D721Med (cell line): ENCODE measurements at regions not wholly inside any gene's neighbourhood (a gene's known extent, or its start where the extent isn't known, plus 50 kb on each side); places are given as distances from the start of the nearest gene placed in this dataset.

Experiments
- DNase-seq: peaks from one replicate; pipeline ENCODE4 v3.0.0; 2011; ENCODE audit warnings: low spot score; ENCODE audit not compliant: insufficient read length
- FAIRE-seq: peaks from 2 replicates; lab custom pipeline; 2011; peaks lifted over from hg19 to GRCh38; lab: Jason Lieb, UNC
- TF ChIP-seq, protein P1 (sequence below): IDR thresholded peaks from 2 replicates; pipeline ENCODE4 v1.5.1; 2012; ENCODE audit warnings: mild to moderate bottlenecking, control low read depth; ENCODE audit not compliant: insufficient read depth; ENCODE audit errors: missing control alignments

DNA sequence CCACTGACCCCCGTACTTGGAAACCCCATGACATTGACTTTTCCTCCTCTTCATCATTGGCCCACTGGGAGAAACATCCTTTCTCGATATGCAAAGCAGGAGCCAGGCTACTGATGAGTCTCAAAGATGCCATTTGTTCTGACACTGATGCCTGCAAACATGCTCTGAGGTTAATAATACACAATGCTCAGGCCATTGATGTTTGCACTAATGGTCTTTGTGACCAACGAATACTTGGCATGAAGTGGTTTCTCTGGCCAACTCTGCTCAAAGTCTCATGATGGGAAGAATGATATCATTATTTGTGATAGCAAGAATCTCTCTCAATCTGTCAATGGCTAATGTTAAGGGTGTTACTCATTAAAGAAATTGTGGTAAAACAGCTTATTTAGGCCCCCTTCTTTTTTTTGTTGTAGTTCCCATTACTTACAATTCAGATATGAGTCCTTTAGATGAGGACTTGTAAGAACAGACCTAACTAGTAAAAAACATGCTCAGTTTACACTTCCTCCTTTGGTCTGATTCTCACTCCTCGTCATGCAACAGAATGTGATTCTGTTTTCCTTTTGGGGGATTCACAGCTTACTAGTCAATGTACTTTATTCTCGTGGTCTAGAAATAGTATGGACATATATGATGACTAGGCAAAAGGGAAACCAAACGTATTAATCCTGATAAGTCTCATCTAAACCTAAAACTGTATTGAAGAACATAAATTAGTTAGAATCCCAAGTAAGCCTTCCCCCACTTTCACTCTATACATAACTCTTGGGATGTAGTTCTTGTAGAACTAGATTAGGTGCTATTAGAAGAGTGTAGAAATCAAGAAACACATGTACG lies 488.8 kb upstream of the DPPA4 start:
- TF ChIP-seq, protein P1, sequence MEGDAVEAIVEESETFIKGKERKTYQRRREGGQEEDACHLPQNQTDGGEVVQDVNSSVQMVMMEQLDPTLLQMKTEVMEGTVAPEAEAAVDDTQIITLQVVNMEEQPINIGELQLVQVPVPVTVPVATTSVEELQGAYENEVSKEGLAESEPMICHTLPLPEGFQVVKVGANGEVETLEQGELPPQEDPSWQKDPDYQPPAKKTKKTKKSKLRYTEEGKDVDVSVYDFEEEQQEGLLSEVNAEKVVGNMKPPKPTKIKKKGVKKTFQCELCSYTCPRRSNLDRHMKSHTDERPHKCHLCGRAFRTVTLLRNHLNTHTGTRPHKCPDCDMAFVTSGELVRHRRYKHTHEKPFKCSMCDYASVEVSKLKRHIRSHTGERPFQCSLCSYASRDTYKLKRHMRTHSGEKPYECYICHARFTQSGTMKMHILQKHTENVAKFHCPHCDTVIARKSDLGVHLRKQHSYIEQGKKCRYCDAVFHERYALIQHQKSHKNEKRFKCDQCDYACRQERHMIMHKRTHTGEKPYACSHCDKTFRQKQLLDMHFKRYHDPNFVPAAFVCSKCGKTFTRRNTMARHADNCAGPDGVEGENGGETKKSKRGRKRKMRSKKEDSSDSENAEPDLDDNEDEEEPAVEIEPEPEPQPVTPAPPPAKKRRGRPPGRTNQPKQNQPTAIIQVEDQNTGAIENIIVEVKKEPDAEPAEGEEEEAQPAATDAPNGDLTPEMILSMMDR, result no peak
- DNase-seq (no peak), FAIRE-seq (no peak)

DNA sequence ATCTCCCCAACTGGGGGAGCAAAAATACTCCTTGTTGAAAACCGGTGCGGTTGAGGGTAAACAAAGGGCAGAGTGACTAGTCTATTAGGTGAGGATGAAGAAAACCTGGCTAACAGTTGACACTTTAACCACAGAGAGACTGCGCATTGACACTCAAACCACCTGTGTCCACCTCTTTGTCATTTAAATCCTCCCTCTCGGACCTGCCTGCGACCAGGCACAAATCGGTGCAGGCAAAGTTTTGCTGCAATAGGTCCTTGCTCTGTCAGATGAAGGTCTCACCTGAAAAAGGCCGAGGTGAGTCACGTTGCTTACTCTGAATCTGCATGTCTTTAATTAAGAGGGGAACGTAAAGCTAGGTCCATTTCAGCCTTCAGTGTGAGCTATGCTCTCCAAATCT lies 494.1 kb upstream of the DPPA4 start:
- no peak for DNase-seq
- FAIRE-seq, result no peak
- TF ChIP-seq, protein P1, result no peak

DNA sequence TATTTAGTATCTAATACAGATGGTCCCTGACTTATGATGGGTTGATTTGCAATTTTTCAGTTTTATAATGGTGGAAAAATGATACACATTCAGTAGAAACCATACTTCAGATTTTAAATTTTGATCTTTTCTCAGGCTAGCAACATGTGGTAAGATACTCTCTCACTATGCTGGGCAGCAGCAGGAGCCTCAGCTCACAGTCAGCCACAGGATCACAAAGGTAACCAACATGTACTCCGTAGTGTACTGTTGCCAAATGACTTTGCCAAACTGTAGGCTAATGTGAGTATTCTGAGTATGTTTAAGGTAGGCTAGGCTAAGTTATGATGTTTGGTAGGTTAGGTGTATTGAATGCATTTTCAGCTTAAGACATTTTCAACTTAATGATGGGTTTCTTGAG lies 498.6 kb upstream of the DPPA4 start:
- FAIRE-seq (no peak), DNase-seq (no peak)
- TF ChIP-seq, protein P1, result no peak

DNA sequence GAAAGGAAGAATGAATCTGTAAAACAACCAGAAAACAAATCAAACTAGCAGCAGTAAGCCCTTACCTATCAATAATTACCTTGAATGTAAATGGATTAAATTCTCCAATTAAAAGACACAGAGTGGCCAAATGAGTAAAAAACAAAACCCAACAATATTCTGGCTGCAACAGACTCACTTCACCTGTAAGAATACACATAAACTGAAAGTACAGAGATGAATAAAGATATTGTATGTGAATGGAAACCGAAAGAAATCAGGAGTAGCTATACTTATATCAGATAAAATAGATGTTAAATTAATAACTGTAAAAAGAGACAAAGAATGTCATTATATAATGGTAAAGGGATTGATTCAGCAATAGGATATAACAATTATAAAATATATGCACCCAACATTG lies 514.5 kb upstream of the DPPA4 start:
- TF ChIP-seq, protein P1, result no peak
- DNase-seq (no peak), FAIRE-seq (no peak)

DNA sequence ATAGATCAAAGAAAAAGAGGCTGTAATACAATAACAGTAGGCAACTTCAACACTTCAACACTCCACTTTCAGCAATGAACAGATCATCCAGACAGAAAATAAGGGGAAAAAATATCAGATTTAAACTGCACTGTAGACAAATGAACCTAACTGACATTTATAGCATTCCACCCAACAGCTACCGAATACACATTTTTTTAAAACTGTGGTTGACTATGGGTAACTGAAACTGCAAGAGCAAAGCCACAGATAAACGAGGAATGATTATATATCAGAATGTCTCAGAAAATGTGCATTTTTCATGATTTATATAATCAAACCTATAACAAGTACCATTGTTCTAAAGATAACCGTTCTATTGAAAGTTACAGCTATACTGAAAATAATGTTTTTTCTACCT lies 514.9 kb upstream of the DPPA4 start:
- DNase-seq, result no peak

DNA sequence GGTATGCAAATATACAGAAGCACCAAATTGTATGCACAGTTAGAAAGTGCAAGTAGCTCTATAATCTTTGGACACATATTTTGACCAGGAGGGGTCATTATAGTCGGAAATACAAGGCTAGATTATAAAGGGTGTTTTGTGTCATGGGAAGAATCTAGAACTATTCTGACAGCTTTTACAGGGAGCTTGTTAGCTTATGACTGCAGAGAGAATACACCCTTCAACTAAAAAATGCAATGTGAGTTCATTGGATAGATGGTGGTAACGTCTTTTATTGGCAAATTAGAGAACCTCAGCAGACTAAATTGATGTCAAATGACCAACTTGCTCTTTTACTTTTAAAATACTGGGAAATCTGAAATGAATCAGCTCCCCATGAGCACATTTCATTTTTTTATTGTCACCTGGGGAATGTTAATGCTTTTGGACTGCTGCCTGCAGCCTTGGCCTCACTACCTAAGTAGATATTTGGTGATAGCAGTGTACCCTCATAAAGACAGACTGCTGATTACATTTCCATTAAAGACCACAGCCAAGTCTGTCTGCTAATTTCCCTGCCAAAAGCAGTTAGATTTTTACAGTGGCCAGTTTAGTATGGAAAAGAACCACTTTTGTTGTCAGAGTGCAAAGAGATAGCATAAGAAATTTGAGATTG lies 515.9 kb upstream of the DPPA4 start:
- FAIRE-seq, result no peak
- DNase-seq, result no peak
- TF ChIP-seq, protein P1, result no peak

More for the DNA sequence above, 514.9 kb upstream of the DPPA4 start:
- TF ChIP-seq, protein P1, result no peak
- FAIRE-seq, result no peak

DNA sequence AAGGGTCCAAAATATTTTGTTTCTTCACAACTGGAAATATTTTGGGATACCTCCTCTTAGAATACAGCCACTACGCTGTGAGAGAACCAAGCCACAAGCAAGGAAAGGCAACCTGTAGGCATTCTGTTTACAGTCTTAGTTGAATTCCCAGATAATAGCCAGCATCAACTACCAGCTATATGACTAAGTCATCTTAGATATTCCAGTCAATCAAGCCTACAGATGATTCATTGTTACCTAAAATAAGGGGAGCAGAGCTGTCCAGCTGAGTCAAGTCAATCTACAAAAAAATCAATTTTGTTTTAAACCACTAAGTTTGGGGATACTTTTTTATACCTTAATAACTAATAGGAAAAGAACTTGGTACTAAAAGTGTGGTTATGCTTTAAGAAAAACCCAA lies 526.4 kb upstream of the DPPA4 start:
- TF ChIP-seq, protein P1, result no peak
- FAIRE-seq, result no peak
- DNase-seq, result no peak
